ENCODE measurements at regions not wholly inside any gene's neighbourhood (a gene's known extent, or its start where the extent isn't known, plus 50 kb on each side); places are given as distances from the start of the nearest gene placed in this dataset.

DNA sequence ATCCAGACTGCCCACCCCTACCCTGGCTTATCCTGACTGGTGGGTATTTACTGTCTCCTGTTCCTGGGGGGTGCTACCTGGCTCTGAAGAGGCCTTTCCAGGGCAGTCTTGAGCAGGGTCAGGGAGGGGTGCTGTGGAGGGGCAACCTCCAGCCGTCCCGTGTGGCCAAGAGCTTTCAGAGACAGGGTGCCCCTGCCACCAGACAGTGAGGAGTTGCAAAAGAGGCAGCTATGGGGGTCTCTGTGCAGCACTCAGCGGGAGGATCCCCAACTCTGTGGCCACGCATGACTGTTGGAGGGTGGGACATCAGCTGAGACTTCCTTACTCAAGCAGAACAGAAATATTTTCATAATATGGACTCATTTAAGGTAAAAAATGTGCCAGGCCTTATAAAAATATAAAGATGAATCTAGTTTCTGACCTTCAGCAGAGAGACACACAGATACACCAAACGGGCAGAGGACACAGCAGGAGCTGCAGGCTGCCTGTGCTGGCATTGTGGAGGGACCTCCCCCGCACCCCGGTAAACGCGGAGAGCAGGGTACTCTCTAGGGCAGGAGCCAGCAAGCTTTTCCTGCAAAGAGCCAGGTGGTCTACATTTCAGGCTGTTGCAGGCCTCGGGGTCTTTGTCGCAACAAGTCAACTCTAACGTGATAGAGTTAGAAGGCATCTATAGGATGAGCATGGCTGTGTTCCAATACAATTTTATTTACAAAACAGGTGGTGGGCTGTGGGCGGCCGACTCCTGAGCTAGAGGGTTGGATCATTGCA is 252.6 kb downstream of the RHOU start:
- H4K20me1 ChIP-seq (ENCODE audit: insufficient read depth, low read length), result no peaks in the 10 kb centered on the region
- no peak for TF ChIP-seq EZH2 (optimal IDR thresholded peaks at IDR 0.05; ENCODE audit: low read depth, low read length)
- no peak for TF ChIP-seq CTCF (IDR thresholded peaks at IDR 0.05; ENCODE audit: low read length)
- no peak for TF ChIP-seq EZH2phosphoT487 (IDR thresholded peaks at IDR 0.05; ENCODE audit: low read length)
- H3K4me1 ChIP-seq (ENCODE audit: low read length), result no peaks in the 10 kb centered on the region
- H3K9ac ChIP-seq (ENCODE audit: low read length), result no peak overlapping the region
- no peaks in the 10 kb centered on the region for H3K79me2 ChIP-seq (ENCODE audit: low read length)
- H3F3A ChIP-seq (ENCODE audit: insufficient read depth, low read length), result no peaks in the 10 kb centered on the region
- no peak for DNase-seq
- no peak overlapping the region for H2AFZ ChIP-seq (ENCODE audit: low read length)
- H3K27ac ChIP-seq (ENCODE audit: low read length), result no peak overlapping the region
- no peaks in the 10 kb centered on the region for H3K36me3 ChIP-seq (replicated peaks; ENCODE audit: insufficient read depth, low read length)
- no peak overlapping the region for H3K4me2 ChIP-seq (ENCODE audit: low read depth, low read length)
- no peaks in the 10 kb centered on the region for H3K9me2 ChIP-seq (replicated peaks; ENCODE audit: insufficient read depth, low read length)
- H3K27me3 ChIP-seq (replicated peaks; ENCODE audit: insufficient read depth, low read length), result no peaks in the 10 kb centered on the region
- H3K9me3 ChIP-seq (replicated peaks; ENCODE audit: insufficient read depth, low read length), result no peaks in the 10 kb centered on the region
- no peak overlapping the region for H3K4me3 ChIP-seq (ENCODE audit: low read length)

GRCh38 chr1:228988664-228989063 is 253.4 kb downstream of the RHOU start:
- no peaks in the 10 kb centered on the region for H3K4me1 ChIP-seq (ENCODE audit: low read length)
- no peak overlapping the region for H3K4me3 ChIP-seq (ENCODE audit: low read length)
- H3K36me3 ChIP-seq (replicated peaks; ENCODE audit: insufficient read depth, low read length), result no peaks in the 10 kb centered on the region
- H3K4me2 ChIP-seq (ENCODE audit: low read depth, low read length), result no peak overlapping the region
- H4K20me1 ChIP-seq (ENCODE audit: insufficient read depth, low read length), result no peaks in the 10 kb centered on the region
- no peak for TF ChIP-seq EZH2 (optimal IDR thresholded peaks at IDR 0.05; ENCODE audit: low read depth, low read length)
- no peak for TF ChIP-seq CTCF (IDR thresholded peaks at IDR 0.05; ENCODE audit: low read length)
- TF ChIP-seq EZH2phosphoT487 (IDR thresholded peaks at IDR 0.05; ENCODE audit: low read length), result no peak
- no peak overlapping the region for H3K9ac ChIP-seq (ENCODE audit: low read length)
- no peak overlapping the region for H3K27ac ChIP-seq (ENCODE audit: low read length)
- H3F3A ChIP-seq (ENCODE audit: insufficient read depth, low read length), result no peaks in the 10 kb centered on the region
- no peaks in the 10 kb centered on the region for H3K27me3 ChIP-seq (replicated peaks; ENCODE audit: insufficient read depth, low read length)
- H3K9me3 ChIP-seq (replicated peaks; ENCODE audit: insufficient read depth, low read length), result no peaks in the 10 kb centered on the region
- DNase-seq, result no peak
- H3K79me2 ChIP-seq (ENCODE audit: low read length), result no peaks in the 10 kb centered on the region
- H3K9me2 ChIP-seq (replicated peaks; ENCODE audit: insufficient read depth, low read length), result no peaks in the 10 kb centered on the region
- H2AFZ ChIP-seq (ENCODE audit: low read length), result no peak overlapping the region

GRCh38 chr1:228989176-228989575 is 253.9 kb downstream of the RHOU start:
- no peak overlapping the region for H3K4me2 ChIP-seq (ENCODE audit: low read depth, low read length)
- no peaks in the 10 kb centered on the region for H3K9me3 ChIP-seq (replicated peaks; ENCODE audit: insufficient read depth, low read length)
- no peak overlapping the region for H3K9ac ChIP-seq (ENCODE audit: low read length)
- TF ChIP-seq CTCF (IDR thresholded peaks at IDR 0.05; ENCODE audit: low read length), result no peak
- no peak for TF ChIP-seq EZH2 (optimal IDR thresholded peaks at IDR 0.05; ENCODE audit: low read depth, low read length)
- no peak for TF ChIP-seq EZH2phosphoT487 (IDR thresholded peaks at IDR 0.05; ENCODE audit: low read length)
- H3F3A ChIP-seq (ENCODE audit: insufficient read depth, low read length), result no peaks in the 10 kb centered on the region
- H3K79me2 ChIP-seq (ENCODE audit: low read length), result no peaks in the 10 kb centered on the region
- DNase-seq, result no peak
- no peak overlapping the region for H3K4me3 ChIP-seq (ENCODE audit: low read length)
- no peaks in the 10 kb centered on the region for H3K9me2 ChIP-seq (replicated peaks; ENCODE audit: insufficient read depth, low read length)
- H3K27me3 ChIP-seq (replicated peaks; ENCODE audit: insufficient read depth, low read length), result no peaks in the 10 kb centered on the region
- H3K36me3 ChIP-seq (replicated peaks; ENCODE audit: insufficient read depth, low read length), result no peaks in the 10 kb centered on the region
- no peak overlapping the region for H3K27ac ChIP-seq (ENCODE audit: low read length)
- H3K4me1 ChIP-seq (ENCODE audit: low read length), result no peaks in the 10 kb centered on the region
- H2AFZ ChIP-seq (ENCODE audit: low read length), result no peak overlapping the region
- no peaks in the 10 kb centered on the region for H4K20me1 ChIP-seq (ENCODE audit: insufficient read depth, low read length)
